GM23338 (cell line): ENCODE measurements at regions not wholly inside any gene's neighbourhood (a gene's known extent, or its start where the extent isn't known, plus 50 kb on each side); places are given as distances from the start of the nearest gene placed in this dataset.

Experiments
- ATAC-seq: fragments of 200-7000 bp; cut with Tn5 transposase; 3 replicates; pipeline ENCODE4 v1.9.1; 2020
- DNase-seq: peaks from one replicate; pipeline ENCODE4 v3.0.0-alpha.2; 2015; ENCODE audit warnings: low spot score
- H2AFZ ChIP-seq: fragments of 200-600 bp; sonication (generic); 2 replicates; pipeline ENCODE4 v1.8.0; 2016; ENCODE audit warnings: antibody characterized with exemption, mild to moderate bottlenecking, moderate library complexity
- H3F3A ChIP-seq: fragments of 200-600 bp; sonication (generic); replicated peaks from 2 replicates; pipeline ENCODE4 v1.8.0; 2017; ENCODE audit warnings: antibody characterized with exemption, mixed run types, low read depth
- H3K27ac ChIP-seq: fragments of 200-600 bp; sonication (generic); 2 replicates; pipeline ENCODE4 v1.6.1; 2016; ENCODE audit warnings: low read depth
- H3K27me3 ChIP-seq: fragments of 200-600 bp; sonication (generic); 2 replicates; pipeline ENCODE4 v1.8.0; 2016; ENCODE audit warnings: mild to moderate bottlenecking, mixed run types, moderate library complexity; ENCODE audit not compliant: insufficient read depth
- H3K36me3 ChIP-seq: fragments of 200-600 bp; sonication (generic); 2 replicates; pipeline ENCODE4 v1.8.0; 2016; ENCODE audit warnings: mild to moderate bottlenecking; ENCODE audit not compliant: insufficient read depth
- H3K4me1 ChIP-seq: fragments of 200-600 bp; sonication (generic); 2 replicates; pipeline ENCODE4 v1.8.0; 2016; ENCODE audit warnings: mild to moderate bottlenecking, moderate library complexity; ENCODE audit not compliant: insufficient read depth
- H3K4me2 ChIP-seq: fragments of 200-600 bp; sonication (generic); 2 replicates; pipeline ENCODE4 v1.7.1; 2017; ENCODE audit warnings: mixed run types
- H3K4me3 ChIP-seq: fragments of 200-600 bp; sonication (generic); 2 replicates; pipeline ENCODE4 v1.6.1; 2016; ENCODE audit warnings: mixed run types
- H3K79me2 ChIP-seq: fragments of 200-600 bp; sonication (generic); replicated peaks from 2 replicates; pipeline ENCODE4 v1.8.0; 2017; ENCODE audit warnings: mild to moderate bottlenecking; ENCODE audit not compliant: insufficient read depth
- H3K9me2 ChIP-seq: fragments of 200-600 bp; sonication (generic); 2 replicates; pipeline ENCODE4 v1.8.0; 2017; ENCODE audit not compliant: insufficient read depth
- H4K20me1 ChIP-seq: fragments of 200-600 bp; sonication (generic); replicated peaks from 2 replicates; pipeline ENCODE4 v1.8.0; 2017; ENCODE audit warnings: mild to moderate bottlenecking; ENCODE audit not compliant: insufficient read depth
- H3K27ac Mint-ChIP-seq: 2 replicates; pipeline ENCODE4 v1.8.0; 2020; ENCODE audit warnings: inconsistent platforms, mild to moderate bottlenecking, moderate library complexity, mixed read lengths
- H3K27me3 Mint-ChIP-seq: 3 replicates; pipeline ENCODE4 v1.8.0; 2022; ENCODE audit warnings: low read depth, mild to moderate bottlenecking, moderate library complexity, mixed read lengths, inconsistent platforms; ENCODE audit not compliant: insufficient read depth, poor library complexity
- H3K36me3 Mint-ChIP-seq: 3 replicates; pipeline ENCODE4 v1.8.0; 2021; ENCODE audit warnings: low read depth, mild to moderate bottlenecking, inconsistent platforms, moderate library complexity, mixed read lengths
- H3K4me1 Mint-ChIP-seq: 3 replicates; pipeline ENCODE4 v1.8.0; 2020; ENCODE audit warnings: mild to moderate bottlenecking, inconsistent platforms, mixed read lengths
- H3K4me3 Mint-ChIP-seq: 3 replicates; pipeline ENCODE4 v1.8.0; 2021; ENCODE audit warnings: moderate library complexity, mild to moderate bottlenecking, inconsistent platforms, mixed read lengths
- H3K9me3 Mint-ChIP-seq: 3 replicates; pipeline ENCODE4 v1.8.0; 2020; ENCODE audit warnings: moderate library complexity, mild to moderate bottlenecking, inconsistent platforms, mixed read lengths
- CREB1 ChIP-seq: fragments of 250-450 bp; sonication (Bioruptor Pico); IDR thresholded peaks from 2 replicates; pipeline ENCODE4 v1.5.0; 2020; ENCODE audit warnings: low read depth, mild to moderate bottlenecking, moderate library complexity
- CTCF ChIP-seq, 2 experiments: fragments of 200-600 bp in 1 of 2; sonication (generic) in 1 of 2; conservative IDR thresholded peaks; 2 replicates each; pipeline versions ENCODE4 v1.5.1 to v1.6.1; 2016 to 2017; ENCODE audit warnings: antibody characterized with exemption in 2 of 2, low read depth in 2 of 2, mild to moderate bottlenecking in 2 of 2, moderate library complexity in 1 of 2
- ETS1 ChIP-seq: IDR thresholded peaks from 2 replicates; pipeline ENCODE4 v1.6.1; 2016; ENCODE audit warnings: antibody characterized with exemption
- EZH2phosphoT487 ChIP-seq: fragments of 200-600 bp; sonication (generic); IDR thresholded peaks from one replicate; pipeline ENCODE4 v1.8.1; 2018; ENCODE audit warnings: antibody characterized with exemption; ENCODE audit not compliant: unreplicated experiment
- JUNB ChIP-seq: IDR thresholded peaks from one replicate; pipeline ENCODE4 v1.6.1; 2016; ENCODE audit warnings: antibody characterized with exemption; ENCODE audit not compliant: unreplicated experiment
- NANOG ChIP-seq: IDR thresholded peaks from 2 replicates; pipeline ENCODE4 v1.6.1; 2016; ENCODE audit warnings: antibody characterized with exemption, borderline replicate concordance
- POLR2AphosphoS5 ChIP-seq: IDR thresholded peaks from 2 replicates; pipeline ENCODE4 v1.6.1; 2016; ENCODE audit warnings: antibody characterized with exemption, low read depth
- REST ChIP-seq: IDR thresholded peaks from one replicate; pipeline ENCODE4 v1.6.1; 2018; ENCODE audit warnings: antibody characterized with exemption; ENCODE audit not compliant: unreplicated experiment
- STAT1 ChIP-seq: IDR thresholded peaks from one replicate; pipeline ENCODE4 v1.6.1; 2016; ENCODE audit warnings: antibody characterized with exemption; ENCODE audit not compliant: unreplicated experiment
- ZNF114 ChIP-seq: fragments of 250-450 bp; sonication (Bioruptor Pico); IDR thresholded peaks from 2 replicates; pipeline ENCODE4 v1.5.0; 2020; ENCODE audit warnings: mild to moderate bottlenecking, moderate library complexity
- ZNF331 ChIP-seq: fragments of 250-450 bp; sonication (Bioruptor Pico); IDR thresholded peaks from 2 replicates; pipeline ENCODE4 v1.5.0; 2020; ENCODE audit warnings: low read depth, mild to moderate bottlenecking, moderate library complexity
- ZNF462 ChIP-seq: fragments of 250-450 bp; sonication (Bioruptor Pico); IDR thresholded peaks from 2 replicates; pipeline ENCODE4 v1.5.0; 2020; ENCODE audit warnings: mild to moderate bottlenecking, moderate library complexity

GRCh38 chr6:97658090-97658489, 375.1 kb upstream of the MMS22L start:
- Histone ChIP-seq H3K4me1 (no peaks in the 10 kb centered on the region), H3K27ac (no peak overlapping the region), H3K4me2 (no peak overlapping the region), H3K36me3 (no peaks in the 10 kb centered on the region), H3K79me2 (no peaks in the 10 kb centered on the region), H3K27me3 (no peaks in the 10 kb centered on the region), H3K9me2 (no peaks in the 10 kb centered on the region), H3F3A (no peaks in the 10 kb centered on the region), H4K20me1 (no peaks in the 10 kb centered on the region), H3K4me3 (no peak overlapping the region), H2AFZ (no peak overlapping the region)
- H3K27me3 Mint-ChIP-seq = no peaks in the 10 kb centered on the region
- ATAC-seq (no peak), DNase-seq (no peak)
- no peak overlapping the region for H3K27ac Mint-ChIP-seq
- H3K9me3 Mint-ChIP-seq = no peaks in the 10 kb centered on the region
- peaks cover 8% of the 10 kb centered on the region for H3K4me1 Mint-ChIP-seq
- no peak for TF ChIP-seq POLR2AphosphoS5
- no peak for TF ChIP-seq ZNF331 (CRISPR knock-in tag)
- no peak for TF ChIP-seq NANOG
- TF ChIP-seq ZNF462 = no peak
- TF ChIP-seq CTCF (conservative IDR thresholded peaks at IDR 0.05; ENCODE audit: low read depth in 2 of 2) = no peak
- TF ChIP-seq REST = no peak
- TF ChIP-seq EZH2phosphoT487 = no peak
- no peak for TF ChIP-seq STAT1
- no peak for TF ChIP-seq JUNB
- no peak for TF ChIP-seq ZNF114
- TF ChIP-seq ETS1 = no peak
- no peak for TF ChIP-seq CREB1 (CRISPR knock-in tag)
- no peaks in the 10 kb centered on the region for H3K36me3 Mint-ChIP-seq
- H3K4me3 Mint-ChIP-seq = no peak overlapping the region
